HG02981 (cell line): ENCODE measurements at regions not wholly inside any gene's neighbourhood (a gene's known extent, or its start where the extent isn't known, plus 50 kb on each side); places are given as distances from the start of the nearest gene placed in this dataset.
A peak's percentile ranks its signal among the peaks of the same experiment; 100 is the strongest.
"Not testable (repeated sequence)": the region's sequence is repeated elsewhere in the genome, so short reads cannot be mapped to it uniquely, and the experiment has no call there.

Experiments used
- ATAC-seq: cut with Tn5 transposase; IDR thresholded peaks from one replicate; pipeline ENCODE4 v1.9.1; 2021; ENCODE audit warnings: mild to moderate bottlenecking, moderate library complexity; ENCODE audit not compliant: unreplicated experiment

DNA sequence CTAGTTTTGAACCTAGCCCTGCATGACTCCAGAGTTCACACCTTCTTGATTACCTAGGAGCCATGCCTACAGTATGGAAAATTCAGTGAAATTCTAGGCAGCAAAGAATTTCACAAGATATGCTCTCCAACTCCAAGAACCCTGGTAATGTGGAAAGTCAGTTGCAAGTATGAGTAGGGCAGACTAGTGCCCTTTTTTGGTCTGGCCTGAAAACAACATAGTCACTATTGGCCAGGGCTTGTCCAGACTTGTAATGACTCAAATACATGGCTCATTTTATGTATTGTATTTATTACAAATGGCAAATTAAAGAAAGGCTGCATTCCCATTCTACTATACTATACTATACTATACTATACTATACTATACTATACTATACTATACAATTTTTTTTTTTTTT is 160.4 kb downstream of the ESM1 start:
- no peak for ATAC-seq

DNA sequence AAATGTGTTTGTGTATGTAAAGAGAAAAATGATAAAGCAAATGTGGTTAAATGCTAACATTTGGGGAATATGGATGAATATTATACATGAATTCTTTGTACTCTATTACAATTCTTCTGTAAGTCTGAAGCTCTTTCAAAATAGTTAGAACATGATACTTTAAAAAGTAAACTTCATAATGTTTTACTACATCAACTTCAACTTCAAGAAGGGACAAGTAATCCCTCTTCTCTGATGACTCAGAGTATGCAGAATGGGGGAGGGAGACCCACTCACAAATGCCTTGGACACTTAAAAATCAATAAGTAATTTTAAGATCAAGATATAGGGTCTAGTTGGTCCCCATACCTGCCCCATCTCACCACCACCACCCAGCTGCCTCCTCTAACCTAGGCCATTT is 162.4 kb downstream of the ESM1 start:
- no peak for ATAC-seq

DNA sequence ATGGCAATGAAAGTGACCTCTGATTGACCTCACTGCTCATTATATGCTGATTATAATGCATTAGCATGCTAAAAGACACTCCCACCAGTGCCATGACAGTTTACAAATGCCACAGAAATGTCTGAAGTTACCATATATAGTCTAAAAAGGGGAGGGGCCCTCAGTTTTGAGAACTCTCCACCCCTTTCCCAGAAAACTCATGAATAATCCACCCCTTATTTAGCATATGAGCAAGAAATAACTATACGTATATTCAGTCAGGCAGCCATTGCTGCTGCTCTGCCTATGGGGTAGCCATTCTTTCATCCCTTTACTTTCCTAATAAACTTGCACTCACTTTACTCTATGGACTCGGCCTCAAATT is 163.1 kb downstream of the ESM1 start:
- no peak for ATAC-seq

DNA sequence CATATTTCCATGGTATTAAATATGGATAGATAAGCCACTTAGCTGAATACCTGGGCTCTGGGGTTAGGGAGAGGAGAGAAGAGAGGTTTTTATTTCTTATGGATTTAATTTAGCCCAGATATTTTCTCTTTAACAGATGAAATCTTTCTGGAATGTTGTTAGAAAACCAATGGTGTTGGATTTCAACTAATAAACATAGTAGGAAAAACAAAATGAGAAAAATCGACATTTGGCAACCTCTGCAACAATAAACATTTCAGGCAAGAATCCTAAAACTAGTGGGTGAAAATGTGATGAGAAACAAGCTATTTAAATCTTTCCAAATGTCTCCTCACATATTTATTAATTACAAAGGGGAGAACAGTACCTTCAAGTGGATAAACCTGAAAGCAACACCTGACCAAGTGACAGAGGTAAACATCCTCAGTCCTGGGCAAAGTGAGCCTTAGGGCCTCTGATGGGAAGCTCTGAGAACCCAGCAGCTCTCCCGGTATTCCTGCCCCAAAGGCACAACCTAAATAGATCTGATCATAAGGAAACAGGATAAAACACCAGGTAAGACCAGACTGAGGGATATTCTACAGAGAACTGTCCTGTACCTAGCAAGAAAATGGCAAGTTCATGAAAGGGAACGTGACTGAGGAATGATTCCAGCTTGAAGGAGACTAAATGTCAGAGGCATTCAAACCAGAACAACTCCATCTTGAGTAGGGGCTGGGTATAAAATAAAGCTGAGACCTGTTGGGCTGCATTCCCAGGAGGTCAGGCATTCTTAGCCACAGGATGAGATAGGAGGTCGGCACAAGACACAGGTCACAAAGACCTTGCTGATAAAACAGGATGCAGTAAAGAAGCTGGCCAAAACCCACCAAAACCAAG is 163.7 kb downstream of the ESM1 start:
- no peak for ATAC-seq

DNA sequence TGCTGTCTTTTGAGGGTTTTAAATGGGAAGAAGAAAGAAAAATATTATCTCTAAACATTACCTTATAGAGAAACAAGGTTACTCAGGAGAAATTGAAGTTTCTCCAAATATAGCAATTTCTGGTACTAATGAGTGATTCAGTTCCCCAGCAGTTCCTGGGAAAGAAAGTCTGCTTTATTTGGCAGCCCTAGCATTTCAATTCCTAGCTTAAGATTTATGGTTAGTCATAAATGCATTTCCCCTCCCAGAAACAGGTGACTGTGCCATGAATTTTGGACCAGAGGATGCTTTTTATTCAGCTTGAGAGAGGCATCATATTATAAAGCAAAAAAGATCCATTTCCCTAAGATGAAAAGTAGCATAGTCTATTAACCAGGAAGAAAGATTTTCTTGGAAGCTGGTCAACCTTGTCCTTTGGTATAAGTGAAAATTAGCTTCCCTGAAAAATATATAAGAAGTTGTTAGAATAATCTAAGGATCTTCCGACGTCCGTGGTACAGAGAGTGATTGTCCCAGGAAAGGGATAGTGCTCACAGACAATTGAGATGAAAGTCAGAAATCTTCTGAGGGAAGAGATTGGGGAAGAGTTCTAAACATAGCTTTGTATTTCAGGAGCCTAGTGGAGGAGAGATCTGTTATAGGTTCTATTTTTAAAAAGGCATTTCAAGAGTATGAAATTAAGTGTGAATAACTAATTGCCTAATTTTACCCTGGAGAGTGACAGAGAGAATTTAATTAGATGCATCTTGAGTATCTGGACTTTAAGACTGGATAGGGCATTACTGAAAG is 164.9 kb downstream of the ESM1 start:
- no peak for ATAC-seq

DNA sequence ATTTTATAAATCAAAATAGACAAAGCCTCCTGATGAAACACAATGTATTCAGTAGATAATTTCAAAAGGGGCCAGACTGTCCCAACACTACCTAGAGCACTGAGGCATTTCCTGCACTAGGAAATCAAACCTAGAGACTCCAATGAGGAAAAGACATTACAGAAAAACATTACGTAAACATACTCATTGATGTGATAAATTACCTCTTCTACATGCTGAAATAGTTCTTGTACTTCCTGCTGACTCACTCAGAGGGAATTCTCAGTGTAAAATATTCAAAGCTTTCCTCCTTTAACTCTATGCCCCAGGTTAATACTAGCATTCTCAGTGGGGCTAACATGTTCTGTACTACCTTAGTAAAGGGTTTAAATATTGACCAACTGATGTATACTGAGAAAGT is 178.0 kb downstream of the ESM1 start:
- no peak for ATAC-seq

DNA sequence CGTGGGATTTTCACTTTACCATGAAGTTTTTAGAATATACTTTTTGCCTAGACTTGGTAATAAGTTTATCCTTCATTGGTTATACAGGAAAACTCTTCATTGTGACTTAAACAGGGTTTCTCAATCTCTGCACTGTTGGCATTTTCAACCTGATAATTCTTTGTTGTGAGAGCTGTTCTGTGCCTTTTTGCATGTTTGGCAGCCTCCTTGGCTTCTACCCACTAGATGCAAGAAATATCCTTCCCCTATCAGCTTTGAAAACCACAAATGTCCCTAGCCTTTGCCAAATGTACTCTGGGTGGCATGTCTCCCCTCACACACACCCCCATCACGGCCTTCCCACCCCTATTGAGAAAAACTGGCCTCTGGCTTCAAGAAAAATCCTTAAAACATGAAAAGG is 180.9 kb downstream of the ESM1 start:
- ATAC-seq: no peak

DNA sequence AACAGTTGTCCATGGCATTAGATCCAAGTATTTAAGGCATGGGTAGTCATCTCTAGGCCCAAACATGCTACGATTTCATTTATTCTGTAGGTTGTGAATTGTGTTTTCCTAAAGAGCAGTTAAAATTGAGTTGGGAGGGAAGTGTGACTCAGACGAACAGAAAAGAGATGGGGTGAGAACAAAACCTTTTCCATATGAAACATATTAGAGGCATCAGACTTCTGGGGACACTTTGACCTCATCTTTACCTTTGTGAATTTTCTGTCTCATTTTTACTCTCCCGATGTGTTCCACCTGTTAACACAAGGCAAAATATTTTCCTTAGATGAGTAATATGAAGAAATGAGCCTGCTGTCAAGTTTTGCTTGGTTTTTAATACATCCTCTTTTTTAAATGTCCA is 181.3 kb downstream of the ESM1 start:
- no peak for ATAC-seq

DNA sequence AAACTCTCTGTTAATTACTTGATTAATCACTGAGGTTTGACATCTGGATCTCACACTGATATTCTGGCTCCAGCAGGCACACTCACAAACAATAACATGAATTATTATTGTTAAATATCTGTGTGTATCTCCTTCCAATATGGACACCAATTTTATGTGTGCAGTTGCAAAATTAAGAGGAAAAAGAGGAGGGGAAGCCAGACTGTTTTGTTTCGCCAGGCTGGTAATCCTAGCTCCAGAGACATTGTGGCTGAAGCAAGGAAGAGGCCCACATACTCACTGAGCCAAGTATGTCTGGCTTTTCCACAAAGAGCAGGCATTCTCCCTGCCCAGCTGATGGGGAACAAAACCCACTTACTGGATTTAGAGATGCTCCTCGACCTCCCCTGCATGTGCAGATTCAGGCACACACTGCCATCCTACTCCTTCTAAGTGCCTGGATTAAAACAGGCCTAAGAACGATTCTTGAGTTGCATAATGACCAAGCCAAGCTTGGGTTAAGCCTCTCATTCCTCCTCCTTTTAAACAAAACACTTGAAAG is 181.9 kb downstream of the ESM1 start:
- no peak for ATAC-seq

DNA sequence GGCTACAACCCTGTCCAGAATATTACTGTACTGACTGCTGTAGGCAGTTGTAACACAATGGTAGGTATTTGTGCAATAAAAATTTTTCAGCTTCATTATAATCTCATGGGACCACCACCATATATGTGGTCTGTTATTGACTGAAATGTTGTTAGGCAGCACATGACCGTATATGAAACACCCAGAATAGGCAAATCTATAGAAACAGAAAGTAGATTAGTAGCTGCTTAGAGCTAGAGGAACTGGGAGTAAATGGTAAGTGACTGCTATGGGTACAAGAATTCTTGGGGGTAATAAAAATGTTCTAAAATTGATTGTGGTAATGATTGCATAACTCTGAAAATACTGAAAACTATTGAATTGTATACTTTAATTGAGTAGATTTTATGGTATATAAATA is 185.7 kb downstream of the ESM1 start:
- peak; percentile 87 for ATAC-seq

DNA sequence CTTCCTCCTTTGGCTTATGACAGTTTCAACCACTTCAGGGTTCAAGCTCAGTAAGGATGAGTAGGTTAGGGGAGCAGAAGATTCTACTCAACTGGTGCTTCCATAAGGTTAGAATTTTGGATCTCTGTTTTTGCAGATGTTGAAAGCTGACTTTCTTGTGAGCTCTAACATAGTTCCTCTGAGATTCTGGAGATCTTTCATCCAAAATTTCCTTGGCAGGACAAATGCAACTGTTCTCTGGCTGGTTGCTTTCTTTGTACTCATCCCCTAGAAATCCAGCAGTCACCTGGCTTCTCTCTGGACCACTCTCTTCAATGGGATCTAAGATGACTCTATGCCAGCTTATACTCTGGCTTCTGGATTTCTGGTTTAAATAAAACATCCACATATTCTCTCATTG is 189.6 kb downstream of the ESM1 start:
- ATAC-seq: no peak

DNA sequence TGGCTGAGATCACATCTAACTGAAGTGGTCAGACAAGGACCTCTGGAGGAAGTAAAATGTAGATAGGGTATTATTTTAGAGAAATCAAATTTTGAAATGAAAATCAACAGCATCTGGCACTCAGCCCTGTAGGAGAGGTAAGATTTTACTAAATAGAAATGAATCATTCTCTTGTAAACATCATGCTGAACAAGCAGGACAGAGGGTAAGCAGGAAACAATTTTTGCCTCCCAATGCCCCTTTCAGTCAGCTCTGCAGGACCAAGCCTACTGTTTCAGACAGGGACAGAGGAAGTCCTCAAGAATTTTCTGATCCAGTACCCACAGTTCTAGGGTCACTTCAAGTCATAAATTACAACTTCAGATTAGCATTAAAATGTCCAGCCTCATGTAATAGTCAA is 190.1 kb downstream of the ESM1 start:
- ATAC-seq: no peak

DNA sequence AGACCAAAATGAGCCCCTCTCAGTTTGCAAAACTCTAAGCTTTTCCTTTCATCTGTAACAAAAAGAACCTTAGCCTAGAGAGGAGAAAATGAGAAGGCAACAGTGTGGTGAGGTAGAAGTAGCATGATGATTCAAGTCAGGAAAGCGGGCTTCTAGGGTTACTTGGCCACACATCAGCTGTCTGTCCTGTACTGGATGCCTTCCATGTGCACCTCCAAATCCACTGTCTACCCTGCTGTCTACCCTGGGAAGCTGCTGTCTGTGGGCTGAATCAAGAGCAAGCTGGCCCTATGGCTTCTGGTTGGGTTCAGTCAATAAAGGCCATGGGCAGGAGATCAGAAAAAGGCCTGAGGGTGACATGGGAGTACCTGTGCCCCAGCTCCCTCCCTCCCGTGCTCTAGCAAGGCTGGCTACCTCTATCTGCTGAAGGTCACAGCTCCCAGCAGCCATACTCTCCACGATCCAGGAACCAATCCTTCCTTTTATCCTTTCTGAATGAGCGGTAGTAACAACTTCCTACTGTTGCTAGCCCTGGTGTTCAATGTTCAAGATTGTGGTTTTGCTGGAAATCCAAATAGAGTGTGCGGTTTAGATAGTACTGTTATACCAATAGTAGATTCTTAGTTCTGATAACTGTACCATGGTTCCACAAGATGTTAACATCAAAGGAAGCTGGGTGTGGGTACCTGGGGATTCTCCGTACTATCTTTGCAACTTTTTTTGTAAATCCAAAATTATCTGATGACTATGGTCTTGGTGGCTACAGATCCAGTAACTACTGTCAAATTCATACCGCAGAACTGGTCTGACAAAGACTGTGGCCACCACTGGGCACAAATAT is 191.0 kb downstream of the ESM1 start:
- no peak for ATAC-seq

DNA sequence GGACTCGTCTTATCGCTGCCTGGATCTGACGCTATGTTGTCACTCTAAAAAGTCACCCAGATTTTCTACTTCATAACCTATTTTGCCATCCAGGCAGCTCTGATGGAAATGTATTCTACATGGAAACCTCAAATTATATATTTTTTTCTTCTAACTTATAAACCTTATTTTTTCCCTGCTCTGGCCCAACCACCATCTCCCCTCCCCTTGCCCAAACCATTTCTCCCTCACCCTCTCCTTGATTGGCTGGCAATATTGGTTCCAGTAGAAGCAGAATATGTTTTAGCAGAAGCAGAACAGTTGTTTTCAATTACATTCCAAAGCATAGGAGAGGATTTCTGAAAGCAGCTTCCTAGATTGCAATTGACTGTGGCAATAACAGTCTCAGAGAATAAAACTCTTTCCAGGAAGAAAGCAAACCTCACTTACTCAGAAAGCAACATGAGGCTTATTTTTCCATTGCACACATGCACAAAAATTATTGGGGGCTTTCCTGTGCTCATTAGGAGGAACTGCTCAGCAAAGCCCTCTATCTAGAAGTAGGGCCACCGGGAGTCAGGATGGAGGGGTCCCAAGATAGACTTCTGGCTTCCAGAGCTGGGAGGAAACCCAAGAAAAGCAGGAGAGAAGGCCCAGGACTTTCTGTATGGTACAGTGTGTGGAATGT is 191.8 kb downstream of the ESM1 start:
- no peak for ATAC-seq

DNA sequence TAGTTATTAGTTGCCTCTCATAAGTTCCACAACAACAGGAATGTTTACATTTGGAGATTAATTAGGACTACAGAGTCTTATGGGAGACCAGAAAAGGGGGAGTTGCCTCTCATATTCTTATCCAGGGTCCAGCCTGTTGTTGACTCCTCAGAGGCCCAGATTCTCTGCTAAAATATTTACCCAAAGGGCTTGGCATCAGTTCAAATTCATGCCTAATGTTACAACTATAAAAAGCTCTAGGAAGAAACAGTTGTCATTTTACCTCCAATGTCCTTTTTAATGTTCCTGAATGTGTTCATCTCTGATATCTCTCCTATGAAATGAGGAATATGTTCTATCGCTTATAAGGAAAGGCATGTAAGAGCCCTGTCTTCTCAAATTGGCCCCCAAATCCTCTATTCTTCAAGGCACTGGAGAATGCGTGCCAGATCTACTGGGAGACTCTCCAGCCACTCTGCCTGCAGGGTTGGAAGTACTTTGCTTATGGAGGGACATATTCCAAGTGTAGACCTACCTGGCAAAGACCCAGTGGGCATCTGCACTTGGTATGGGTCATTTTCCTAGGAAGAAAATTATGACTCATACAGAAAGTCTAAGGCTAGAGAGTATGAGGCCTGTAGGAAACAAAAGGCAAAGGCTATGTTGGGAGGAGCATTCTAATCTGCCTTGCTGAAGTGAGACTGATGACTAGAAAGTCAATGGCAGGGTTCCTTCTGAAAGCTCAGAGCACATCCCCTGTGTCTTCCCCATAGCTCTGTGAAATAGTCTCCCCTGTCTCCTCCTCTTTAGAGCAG is 192.6 kb downstream of the ESM1 start:
- no peak for ATAC-seq

DNA sequence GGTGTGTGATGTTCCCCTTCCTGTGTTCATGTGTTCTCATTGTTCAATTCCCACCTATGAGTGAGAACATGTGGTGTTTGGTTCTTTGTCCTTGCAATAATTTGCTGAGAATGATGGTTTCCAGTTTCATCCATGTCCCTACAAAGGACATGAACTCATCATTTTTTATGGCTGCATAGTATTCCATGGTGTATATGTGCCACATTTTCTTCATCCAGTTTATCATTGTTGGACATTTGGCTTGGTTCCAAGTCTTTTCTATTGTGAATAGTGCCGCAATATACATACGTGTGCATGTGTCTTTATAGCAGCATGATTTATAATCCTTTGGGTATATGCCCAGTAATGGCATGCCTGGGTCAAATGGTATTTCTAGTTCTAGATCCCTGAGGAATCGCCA is 197.5 kb downstream of the ESM1 start:
- ATAC-seq: not testable (repeated sequence)

DNA sequence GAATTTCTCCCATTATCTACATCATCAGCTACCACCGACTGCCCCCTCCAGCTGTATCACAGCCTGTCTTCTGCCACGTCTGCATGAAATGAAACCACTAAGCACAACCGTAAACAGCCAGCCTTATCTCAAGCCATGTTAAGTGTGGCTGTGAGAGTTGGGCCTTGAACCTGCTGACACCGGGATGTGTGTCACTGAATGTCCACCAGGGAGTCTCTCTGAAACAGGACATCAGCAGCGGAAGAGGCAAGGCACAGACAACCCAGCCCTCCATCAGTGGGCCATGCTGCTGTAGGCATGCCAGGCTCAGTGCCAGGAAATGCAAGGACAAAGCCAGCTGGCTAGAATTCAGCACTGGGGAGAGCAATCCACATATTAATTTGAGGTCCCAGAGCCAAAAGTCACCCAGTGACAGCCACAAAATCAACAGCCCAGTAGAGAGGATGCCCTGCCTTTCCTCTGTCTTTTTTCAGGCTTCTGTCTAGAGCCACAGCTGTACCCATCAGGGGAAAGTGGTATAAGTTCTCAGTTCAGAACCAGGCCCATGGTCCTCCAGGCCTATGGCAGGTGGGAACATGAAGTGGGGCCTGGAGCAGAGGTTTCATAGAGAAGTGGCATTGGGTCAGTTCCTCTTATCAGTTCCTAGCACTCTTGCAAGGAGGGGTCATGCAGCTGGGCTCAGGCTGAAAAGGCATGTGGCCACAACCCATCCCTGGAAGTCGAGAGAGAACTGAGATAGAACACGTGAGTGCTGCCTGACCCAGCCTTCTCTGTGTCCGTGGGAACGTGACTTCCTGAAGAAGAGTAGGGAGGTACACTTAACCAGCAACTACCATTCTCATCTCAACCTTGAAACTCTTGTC is 199.4 kb downstream of the ESM1 start:
- peak; percentile 67 for ATAC-seq

DNA sequence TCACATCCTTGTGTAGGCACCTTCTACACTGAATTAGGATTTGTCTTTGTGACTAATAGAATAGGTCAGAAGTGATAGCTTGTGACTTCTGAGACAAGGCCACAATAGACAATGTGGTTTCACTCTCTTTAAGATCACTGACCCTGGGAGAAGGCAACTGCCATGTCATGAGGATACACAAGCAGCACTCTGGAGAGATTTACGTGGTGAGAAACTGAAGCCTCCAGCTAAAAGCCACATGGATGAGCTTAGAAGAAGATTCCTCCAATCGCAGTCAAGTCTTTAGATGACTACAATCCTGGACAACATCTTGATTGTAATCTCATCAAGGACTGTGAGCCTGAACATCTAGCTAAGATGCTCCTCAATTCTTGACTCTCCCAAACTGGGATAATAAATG is 206.6 kb downstream of the ESM1 start:
- no peak for ATAC-seq

DNA sequence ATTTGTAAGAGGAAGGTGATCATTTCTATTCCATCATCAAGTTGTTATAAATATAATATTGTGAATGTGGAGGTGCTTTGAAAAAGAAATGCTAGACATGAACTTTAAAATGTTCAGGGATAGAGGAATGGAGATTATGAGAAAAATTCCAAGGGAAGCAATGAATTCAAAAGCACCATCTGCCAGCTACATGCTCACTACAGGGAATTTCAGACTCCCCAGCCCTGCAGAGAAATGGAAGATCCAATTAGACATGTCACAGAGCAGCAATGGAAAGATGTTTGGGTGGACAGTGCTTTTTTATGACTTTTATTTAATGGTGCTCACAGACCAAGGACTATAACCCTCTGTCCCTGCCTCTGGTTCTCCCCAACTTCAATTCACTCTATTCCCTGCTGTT is 209.7 kb downstream of the ESM1 start:
- ATAC-seq: no peak
